K562 (cell line): ENCODE measurements at regions not wholly inside any gene's neighbourhood (a gene's known extent, or its start where the extent isn't known, plus 50 kb on each side); places are given as distances from the start of the nearest gene placed in this dataset.

Source experiments
- GABPA ChIP-seq: fragments of 200-800 bp; sonication (Bioruptor generic); conservative IDR thresholded peaks from 2 replicates; pipeline ENCODE4 v1.6.1; 2016; ENCODE audit warnings: low read depth, missing genetic modification characterization, missing compliant biosample characterization
- NFRKB ChIP-seq: fragments of 450-650 bp; IDR thresholded peaks from 2 replicates; pipeline ENCODE4 v1.6.1; 2016; ENCODE audit warnings: low read depth
- PRDM10 ChIP-seq: fragments of 450-650 bp; IDR thresholded peaks from 2 replicates; pipeline ENCODE4 v1.6.1; 2018; ENCODE audit not compliant: partially characterized antibody
- SAFB2 ChIP-seq: fragments of 200-400 bp; formaldehyde crosslinking; IDR thresholded peaks from 2 replicates; pipeline ENCODE4 v1.6.1; 2018; ENCODE audit warnings: borderline replicate concordance, low read length, low read depth, moderate library complexity; ENCODE audit not compliant: severe bottlenecking
- SIN3A ChIP-seq, 2 experiments: fragments of 150-350 bp in 1 of 2; IDR thresholded peaks; 2 replicates each; pipeline ENCODE4 v1.6.1; 2011 to 2016; ENCODE audit warnings: borderline replicate concordance in 2 of 2, low read depth in 2 of 2, low read length in 2 of 2, mild to moderate bottlenecking in 2 of 2, moderate library complexity in 2 of 2; ENCODE audit not compliant: control insufficient read depth in 1 of 2
- SP1 ChIP-seq: sonication (generic); formaldehyde crosslinking; IDR thresholded peaks from 2 replicates; pipeline ENCODE4 v1.8.1; 2022; ENCODE audit warnings: mild to moderate bottlenecking, missing genetic modification reagents
- SREBF2 ChIP-seq: sonication (generic); formaldehyde crosslinking; IDR thresholded peaks from 2 replicates; pipeline ENCODE4 v1.4.0; 2020; ENCODE audit warnings: mild to moderate bottlenecking, missing genetic modification reagents
- ZNF592 ChIP-seq: fragments of 450-650 bp; IDR thresholded peaks from 2 replicates; pipeline ENCODE4 v1.6.1; 2017; ENCODE audit warnings: antibody characterized with exemption, mild to moderate bottlenecking
- ZNF639 ChIP-seq, 2 experiments: fragments of 200-800 bp in 1 of 2; sonication (Bioruptor generic) in 1 of 2; sonication (generic) in 1 of 2; formaldehyde crosslinking in 1 of 2; IDR thresholded peaks in 1 of 2; conservative IDR thresholded peaks in 1 of 2; 2 replicates each; pipeline versions ENCODE4 v1.5.0 to v1.6.1; 2016 to 2020; ENCODE audit warnings: missing compliant biosample characterization in 1 of 2, missing genetic modification characterization in 1 of 2, missing genetic modification reagents in 1 of 2

- no peak for TF ChIP-seq SP1 (CRISPR knock-in tag)
- no peak for TF ChIP-seq SIN3A (IDR thresholded peaks at IDR 0.05; ENCODE audit: borderline replicate concordance in 2 of 2, control insufficient read depth in 1 of 2, low read depth in 2 of 2, low read length in 2 of 2)
- no peak for TF ChIP-seq ZNF592
- TF ChIP-seq SAFB2, result no peak
- no peak for TF ChIP-seq GABPA (tag)
- no peak for TF ChIP-seq ZNF639 (CRISPR knock-in tag; conservative IDR thresholded peaks at IDR 0.05 in 1 of 2, IDR thresholded peaks at IDR 0.05 in 1 of 2)
- TF ChIP-seq NFRKB, result no peak
- TF ChIP-seq PRDM10, result no peak
- TF ChIP-seq SREBF2 (CRISPR knock-in tag), result no peak
These were observed 347.5 kb downstream of the ZSWIM6 start for GRCh38 chr5:61679562-61679961.
